ENCODE measurements at regions not wholly inside any gene's neighbourhood (a gene's known extent, or its start where the extent isn't known, plus 50 kb on each side); places are given as distances from the start of the nearest gene placed in this dataset.

DNA sequence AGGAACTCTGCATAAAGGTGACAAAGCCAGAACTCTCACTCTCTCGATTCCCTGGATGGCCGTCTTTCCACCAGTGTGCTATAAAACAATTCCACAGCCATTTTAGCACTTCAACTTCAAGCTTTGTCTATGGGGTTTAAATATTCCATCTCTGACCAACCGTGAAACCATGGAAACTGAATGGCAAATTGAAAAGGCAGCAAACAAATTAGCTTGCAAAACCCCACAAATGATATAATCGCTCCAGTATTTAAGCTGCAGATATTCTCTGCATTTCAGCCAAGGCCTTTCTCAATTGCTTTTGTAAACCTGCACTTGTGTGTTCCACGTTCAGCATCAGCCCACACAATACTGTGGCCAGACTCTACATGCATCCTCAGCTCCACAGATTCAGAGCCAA, 131.7 kb upstream of the ISX start:
- ChIA-PET CTCF (no interaction called here), POLR2A (ENCODE audit: low non-redundant PET) (no interaction called here)
- no peak for DNase-seq (ENCODE audit: low spot score)
- no peak overlapping the region for H3K27ac ChIP-seq
- TF ChIP-seq, protein P1, sequence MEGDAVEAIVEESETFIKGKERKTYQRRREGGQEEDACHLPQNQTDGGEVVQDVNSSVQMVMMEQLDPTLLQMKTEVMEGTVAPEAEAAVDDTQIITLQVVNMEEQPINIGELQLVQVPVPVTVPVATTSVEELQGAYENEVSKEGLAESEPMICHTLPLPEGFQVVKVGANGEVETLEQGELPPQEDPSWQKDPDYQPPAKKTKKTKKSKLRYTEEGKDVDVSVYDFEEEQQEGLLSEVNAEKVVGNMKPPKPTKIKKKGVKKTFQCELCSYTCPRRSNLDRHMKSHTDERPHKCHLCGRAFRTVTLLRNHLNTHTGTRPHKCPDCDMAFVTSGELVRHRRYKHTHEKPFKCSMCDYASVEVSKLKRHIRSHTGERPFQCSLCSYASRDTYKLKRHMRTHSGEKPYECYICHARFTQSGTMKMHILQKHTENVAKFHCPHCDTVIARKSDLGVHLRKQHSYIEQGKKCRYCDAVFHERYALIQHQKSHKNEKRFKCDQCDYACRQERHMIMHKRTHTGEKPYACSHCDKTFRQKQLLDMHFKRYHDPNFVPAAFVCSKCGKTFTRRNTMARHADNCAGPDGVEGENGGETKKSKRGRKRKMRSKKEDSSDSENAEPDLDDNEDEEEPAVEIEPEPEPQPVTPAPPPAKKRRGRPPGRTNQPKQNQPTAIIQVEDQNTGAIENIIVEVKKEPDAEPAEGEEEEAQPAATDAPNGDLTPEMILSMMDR (conservative IDR thresholded peaks at IDR 0.05; ENCODE audit: low read depth) = no peak

DNA sequence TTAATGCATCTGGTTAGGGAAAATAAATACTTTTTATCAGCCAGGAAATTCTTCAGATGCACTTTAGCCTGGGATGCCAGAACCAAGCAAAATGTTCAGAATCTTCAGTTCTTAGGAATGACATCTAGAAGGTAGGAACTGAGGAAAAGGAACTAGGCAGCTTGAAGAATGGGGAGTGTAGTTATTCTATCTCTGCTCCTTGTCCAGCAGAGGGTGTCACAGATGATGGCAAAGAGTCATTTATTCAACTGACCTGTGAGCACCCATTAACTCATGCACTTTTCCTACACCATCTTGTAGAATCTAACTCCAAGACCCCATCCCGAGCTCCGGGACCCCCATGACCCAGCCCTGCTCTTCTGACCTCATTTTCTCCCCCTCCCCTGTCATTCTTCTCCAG, 122.1 kb upstream of the ISX start:
- POLR2A ChIA-PET (ENCODE audit: low non-redundant PET) = no interaction called here
- no peak overlapping the region for H3K27ac ChIP-seq
- TF ChIP-seq, protein P1 (conservative IDR thresholded peaks at IDR 0.05; ENCODE audit: low read depth) = no peak
- CTCF ChIA-PET = interaction anchor here (0.6 kb wide), 1 partner anchor 22 kb away, joined by 3 read pairs; no protein-coding TSS in a partner anchor
- DNase-seq (ENCODE audit: low spot score) = no peak

DNA sequence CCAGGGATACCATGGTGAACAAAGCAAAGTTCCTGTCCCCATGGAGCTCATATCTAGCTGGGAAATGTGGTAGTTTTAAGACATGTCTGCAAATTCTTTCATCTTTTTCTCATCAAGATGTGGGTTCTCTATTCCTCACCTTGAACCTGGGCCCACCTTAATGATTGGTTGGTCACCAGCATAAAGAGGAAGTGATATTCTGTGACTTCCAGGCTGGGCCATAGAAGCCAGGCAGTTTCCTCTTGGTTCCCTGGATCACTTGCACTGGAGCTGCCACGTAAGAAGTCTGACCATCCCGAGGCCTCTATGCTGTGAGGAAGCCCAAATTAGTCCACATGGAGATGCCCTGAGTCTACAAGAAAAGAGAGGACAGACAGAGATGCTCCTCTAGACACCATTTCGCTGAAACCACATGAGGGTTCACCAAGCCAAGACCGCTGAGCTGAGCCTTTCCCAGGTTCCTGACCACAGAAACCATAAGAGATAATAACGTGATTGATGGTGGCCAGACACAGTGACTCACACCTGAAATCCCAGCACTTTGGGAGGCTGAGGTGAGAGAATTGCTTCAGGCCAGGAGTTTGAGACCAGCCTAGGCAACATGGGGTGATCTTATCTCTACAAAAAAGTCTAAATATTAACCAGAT, 119.5 kb upstream of the ISX start:
- ChIA-PET CTCF (interaction anchor here (0.7 kb wide), 1 partner anchor 211 kb away, joined by 3 read pairs; no protein-coding TSS in a partner anchor), POLR2A (ENCODE audit: low non-redundant PET) (no interaction called here)
- no peak overlapping the region for H3K27ac ChIP-seq
- DNase-seq (ENCODE audit: low spot score) = no peak
- TF ChIP-seq, protein P1 (conservative IDR thresholded peaks at IDR 0.05; ENCODE audit: low read depth) = no peak

DNA sequence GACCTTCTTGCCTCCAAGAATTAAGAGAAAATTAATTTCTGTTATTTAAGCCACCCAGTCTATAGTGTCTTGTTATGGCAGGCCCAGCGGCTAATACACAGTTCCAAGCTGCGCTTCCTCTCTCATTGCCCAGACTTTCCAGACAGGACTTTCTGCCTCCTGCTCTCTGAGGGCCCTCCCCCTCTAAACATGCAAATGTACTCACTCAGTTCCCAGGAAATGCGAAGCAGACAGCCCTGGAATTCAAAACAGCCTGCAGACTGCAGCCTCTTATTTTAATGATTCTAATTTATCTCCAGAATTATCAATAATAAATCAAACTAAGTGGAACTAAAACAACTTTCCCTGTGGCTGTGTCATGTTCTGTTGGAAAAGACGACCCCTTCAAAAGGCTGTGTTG, 115.5 kb upstream of the ISX start:
- no peak for DNase-seq (ENCODE audit: low spot score)

DNA sequence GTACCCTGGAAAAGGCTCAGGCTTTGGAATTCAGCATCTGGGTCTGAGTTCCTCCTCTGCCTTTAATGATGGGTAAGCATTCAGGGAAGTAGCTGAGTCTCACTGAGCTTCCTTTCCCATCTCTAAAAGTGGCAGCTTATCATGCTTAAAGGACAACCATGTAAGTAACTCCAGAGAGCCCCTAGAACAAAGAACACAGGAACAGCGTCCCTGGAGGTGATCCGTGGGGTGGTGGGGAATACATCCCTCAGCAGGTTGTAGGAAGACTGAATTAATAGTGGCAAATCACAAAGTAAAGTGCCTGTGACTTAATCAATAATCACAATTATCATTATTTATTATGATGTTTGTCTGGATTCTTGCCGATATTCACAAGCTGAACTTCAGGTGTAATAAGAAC, 114.7 kb upstream of the ISX start:
- H3K27ac ChIP-seq = no peak overlapping the region
- TF ChIP-seq, protein P1 (conservative IDR thresholded peaks at IDR 0.05; ENCODE audit: low read depth) = no peak
- POLR2A ChIA-PET (ENCODE audit: low non-redundant PET) = no interaction called here
- CTCF ChIA-PET = no interaction called here
- DNase-seq (ENCODE audit: low spot score) = no peak

More for the DNA sequence above, 115.5 kb upstream of the ISX start:
- no peak overlapping the region for H3K27ac ChIP-seq
- POLR2A ChIA-PET (ENCODE audit: low non-redundant PET) = no interaction called here
- TF ChIP-seq, protein P1 (conservative IDR thresholded peaks at IDR 0.05; ENCODE audit: low read depth) = no peak
- CTCF ChIA-PET = no interaction called here

DNA sequence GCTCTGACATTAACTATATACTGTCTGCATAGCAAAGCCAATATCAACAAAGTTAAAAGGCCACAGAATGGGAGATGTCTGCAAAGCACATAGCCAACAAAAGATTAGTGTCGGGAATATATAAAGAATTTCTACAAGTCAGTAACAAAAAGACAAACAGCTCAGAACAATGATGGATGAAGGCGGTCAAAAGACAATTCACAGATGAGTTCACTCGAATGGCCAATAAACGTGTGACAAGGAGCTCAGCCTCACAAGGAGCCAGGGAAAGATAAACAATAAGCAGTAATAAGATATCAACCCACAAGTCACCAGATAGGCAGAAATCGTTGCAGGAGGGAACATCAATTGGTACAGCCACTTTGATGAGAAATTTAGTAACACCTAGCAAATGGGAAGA, 106.0 kb upstream of the ISX start:
- TF ChIP-seq, protein P1 (conservative IDR thresholded peaks at IDR 0.05; ENCODE audit: low read depth) = no peak
- DNase-seq (ENCODE audit: low spot score) = no peak
- no peak overlapping the region for H3K27ac ChIP-seq
- POLR2A ChIA-PET (ENCODE audit: low non-redundant PET) = no interaction called here
- CTCF ChIA-PET = no interaction called here
